ENCODE measurements at regions not wholly inside any gene's neighbourhood (a gene's known extent, or its start where the extent isn't known, plus 50 kb on each side); places are given as distances from the start of the nearest gene placed in this dataset.

DNA sequence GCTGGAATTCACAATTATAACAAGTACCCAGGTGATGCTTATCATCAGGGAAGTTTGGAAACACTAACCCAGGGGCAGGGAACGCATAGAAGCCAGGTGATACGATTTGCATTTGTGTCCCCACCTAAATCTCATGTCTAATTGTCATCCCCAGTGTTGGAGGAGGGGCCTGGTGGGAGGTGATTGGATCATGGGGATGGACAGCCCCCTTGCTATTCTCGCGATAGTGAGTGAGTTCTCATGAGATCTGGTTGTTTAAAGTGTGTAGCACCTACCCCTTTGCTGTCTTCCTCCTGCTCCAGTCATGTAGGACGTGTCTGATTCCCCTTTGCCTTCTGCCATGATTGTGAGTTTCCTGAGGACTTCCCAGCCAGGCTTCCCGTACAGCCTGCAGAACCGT, 276.3 kb downstream of the UTP18 start:
- TF ChIP-seq, protein P1, sequence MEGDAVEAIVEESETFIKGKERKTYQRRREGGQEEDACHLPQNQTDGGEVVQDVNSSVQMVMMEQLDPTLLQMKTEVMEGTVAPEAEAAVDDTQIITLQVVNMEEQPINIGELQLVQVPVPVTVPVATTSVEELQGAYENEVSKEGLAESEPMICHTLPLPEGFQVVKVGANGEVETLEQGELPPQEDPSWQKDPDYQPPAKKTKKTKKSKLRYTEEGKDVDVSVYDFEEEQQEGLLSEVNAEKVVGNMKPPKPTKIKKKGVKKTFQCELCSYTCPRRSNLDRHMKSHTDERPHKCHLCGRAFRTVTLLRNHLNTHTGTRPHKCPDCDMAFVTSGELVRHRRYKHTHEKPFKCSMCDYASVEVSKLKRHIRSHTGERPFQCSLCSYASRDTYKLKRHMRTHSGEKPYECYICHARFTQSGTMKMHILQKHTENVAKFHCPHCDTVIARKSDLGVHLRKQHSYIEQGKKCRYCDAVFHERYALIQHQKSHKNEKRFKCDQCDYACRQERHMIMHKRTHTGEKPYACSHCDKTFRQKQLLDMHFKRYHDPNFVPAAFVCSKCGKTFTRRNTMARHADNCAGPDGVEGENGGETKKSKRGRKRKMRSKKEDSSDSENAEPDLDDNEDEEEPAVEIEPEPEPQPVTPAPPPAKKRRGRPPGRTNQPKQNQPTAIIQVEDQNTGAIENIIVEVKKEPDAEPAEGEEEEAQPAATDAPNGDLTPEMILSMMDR (conservative IDR thresholded peaks at IDR 0.05) = no peak
- TF ChIP-seq ZFX (IDR thresholded peaks at IDR 0.05) = no peak
